ENCODE measurements at regions not wholly inside any gene's neighbourhood (a gene's known extent, or its start where the extent isn't known, plus 50 kb on each side); places are given as distances from the start of the nearest gene placed in this dataset.

DNA sequence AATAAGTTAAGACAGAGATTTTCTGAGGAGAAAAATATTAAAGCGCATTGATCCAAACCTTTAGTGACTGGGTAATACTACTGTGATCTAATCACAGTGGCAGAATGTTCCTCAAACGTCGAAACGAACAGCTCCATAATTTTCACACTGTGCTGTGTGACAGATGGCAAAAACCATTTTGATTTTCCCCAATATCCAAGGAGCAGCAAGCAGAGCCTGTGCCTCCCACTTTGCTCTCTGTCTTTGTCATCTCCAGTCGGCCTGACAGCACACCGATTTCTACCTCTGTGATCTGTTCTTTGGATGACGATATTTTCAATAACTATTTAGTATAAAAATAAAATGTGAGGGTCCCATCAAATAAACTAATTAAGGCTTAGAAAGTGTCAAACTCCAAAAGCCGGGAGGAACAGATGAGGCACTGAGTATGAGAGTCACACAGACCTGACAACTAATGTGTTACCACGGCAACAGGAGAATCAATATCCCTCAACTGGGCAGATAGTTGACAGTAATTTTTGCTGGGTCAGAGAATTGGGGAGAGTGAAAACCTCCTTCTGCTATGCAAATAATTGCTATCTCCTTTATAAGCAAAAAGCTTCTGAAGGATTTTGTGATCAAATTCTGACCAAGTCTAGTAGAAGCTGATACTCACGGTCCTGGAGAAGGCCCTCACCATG, 489.1 kb upstream of the CFAP20DC start:
- ATAC-seq (no peak), DNase-seq (no peak)
- no peak overlapping the region for H3K27ac Mint-ChIP-seq
- peaks cover 15% of the 10 kb centered on the region for H3K4me1 Mint-ChIP-seq
- H3K4me3 Mint-ChIP-seq, result no peak overlapping the region
- peaks cover 4% of the 10 kb centered on the region for H3K27me3 Mint-ChIP-seq
- H3K36me3 Mint-ChIP-seq, result peaks cover 1% of the 10 kb centered on the region
- CTCF ChIA-PET, result no interaction called here
- no peaks in the 10 kb centered on the region for H3K9me3 Mint-ChIP-seq (ENCODE audit: low read depth)

DNA sequence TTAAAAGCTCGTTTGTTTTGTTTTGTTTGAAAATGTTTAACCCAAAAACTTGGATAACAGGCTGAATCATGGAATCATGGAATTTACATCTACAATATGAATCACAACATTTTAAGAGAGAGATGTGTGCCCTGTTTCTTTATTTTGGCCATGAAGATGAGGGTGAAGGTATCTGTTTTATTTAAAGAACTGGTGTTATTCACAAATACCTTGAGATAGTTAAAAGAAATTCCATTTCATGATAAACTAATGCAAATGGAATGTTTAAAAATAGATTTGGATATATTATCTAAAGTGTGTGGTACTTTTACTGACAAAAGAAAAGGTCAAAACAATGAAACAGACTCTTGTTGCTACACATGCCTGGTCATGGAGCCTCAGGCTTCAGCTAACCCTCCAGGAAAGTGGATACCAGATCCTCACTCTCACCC, 486.0 kb upstream of the CFAP20DC start:
- peaks cover 5% of the 10 kb centered on the region for H3K4me1 Mint-ChIP-seq
- CTCF ChIA-PET, result no interaction called here
- DNase-seq, result no peak
- no peak for ATAC-seq
- peaks cover 9% of the 10 kb centered on the region for H3K27me3 Mint-ChIP-seq
- H3K4me3 Mint-ChIP-seq, result no peak overlapping the region
- peaks cover 1% of the 10 kb centered on the region for H3K36me3 Mint-ChIP-seq
- H3K27ac Mint-ChIP-seq, result no peak overlapping the region
- H3K9me3 Mint-ChIP-seq (ENCODE audit: low read depth), result no peaks in the 10 kb centered on the region

DNA sequence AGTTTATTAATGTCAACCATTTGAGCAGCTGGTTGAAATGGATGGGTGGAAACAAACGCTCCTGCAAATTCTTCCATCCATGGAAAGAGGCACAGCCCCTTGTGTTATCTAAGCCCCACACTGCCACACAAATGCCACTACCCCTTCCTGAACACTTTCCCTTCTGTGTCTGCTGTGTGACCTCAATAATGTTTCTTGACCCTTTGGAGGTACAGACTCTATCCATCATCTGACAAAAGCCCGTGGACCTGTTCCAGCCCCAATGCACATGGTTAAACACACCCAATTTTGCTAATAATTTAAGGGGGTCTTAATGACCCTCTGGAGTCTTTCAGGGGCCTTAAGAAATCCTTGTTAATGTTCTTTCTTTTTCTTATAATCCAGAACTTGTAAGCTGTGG, 482.2 kb upstream of the CFAP20DC start:
- Mint-ChIP-seq H3K9me3 (ENCODE audit: low read depth) (no peaks in the 10 kb centered on the region), H3K36me3 (no peaks in the 10 kb centered on the region), H3K27me3 (peaks cover 4% of the 10 kb centered on the region), H3K4me3 (no peak overlapping the region), H3K27ac (no peak overlapping the region), H3K4me1 (peaks cover 10% of the 10 kb centered on the region)
- no peak for ATAC-seq
- no peak for DNase-seq
- CTCF ChIA-PET, result interaction anchor here (0.6 kb wide), 1 partner anchor 58 kb away, joined by 3 read pairs; no protein-coding TSS in a partner anchor

DNA sequence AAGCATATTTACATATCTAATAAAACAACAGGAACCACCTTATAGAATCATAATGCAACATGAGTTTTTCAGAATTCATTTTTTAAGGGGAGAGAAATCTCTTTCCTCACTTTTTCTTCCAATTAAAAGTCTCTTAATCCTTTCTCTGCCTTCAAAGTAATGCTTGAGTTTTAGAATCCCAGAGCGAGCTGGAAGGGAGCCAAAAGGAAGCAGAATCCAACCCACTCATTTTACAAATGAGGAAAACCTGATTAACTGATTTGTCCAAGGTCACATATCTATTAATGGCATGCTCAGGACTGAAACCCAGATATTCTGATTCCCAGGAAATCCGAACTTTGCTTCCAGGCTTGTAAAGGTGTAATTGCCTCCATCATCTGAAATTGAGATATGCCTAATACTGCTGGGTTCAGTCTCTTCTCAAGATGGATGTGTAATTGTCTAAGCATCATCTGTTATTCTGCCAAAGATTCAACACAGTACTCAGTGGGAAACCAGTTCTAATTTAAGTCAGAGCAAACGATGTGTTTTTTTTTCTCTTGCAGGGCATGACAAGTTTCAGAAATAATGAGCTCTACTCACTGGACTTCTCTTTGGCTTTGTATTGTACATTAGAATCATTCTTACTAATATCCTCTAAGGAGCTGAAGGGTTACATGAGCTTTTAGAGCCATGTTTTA, 481.4 kb upstream of the CFAP20DC start:
- Mint-ChIP-seq H3K27me3 (peaks cover 4% of the 10 kb centered on the region), H3K36me3 (no peaks in the 10 kb centered on the region)
- CTCF ChIA-PET, result no interaction called here

DNA sequence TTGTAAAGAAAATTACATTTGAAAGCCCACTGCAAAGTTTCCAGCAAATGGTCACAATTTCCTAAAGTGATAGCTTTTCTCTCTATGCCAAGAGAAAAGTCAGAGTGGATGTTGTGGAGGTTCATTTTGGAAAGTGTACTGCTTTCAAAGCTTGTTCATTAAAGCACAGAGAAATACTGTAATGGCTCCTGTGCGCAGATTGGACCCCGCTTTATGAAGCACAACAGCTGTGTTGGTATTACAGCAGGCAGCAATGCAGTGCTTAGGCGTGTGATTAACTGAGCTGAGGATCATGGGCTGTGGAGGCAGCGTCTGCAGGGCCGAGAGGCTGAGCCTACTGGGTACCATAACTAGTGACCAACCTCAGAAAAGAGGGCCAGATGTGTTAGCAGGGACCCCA, 478.4 kb upstream of the CFAP20DC start:
- peaks cover 7% of the 10 kb centered on the region for H3K36me3 Mint-ChIP-seq
- H3K4me3 Mint-ChIP-seq, result no peak overlapping the region
- no peak overlapping the region for H3K27ac Mint-ChIP-seq
- H3K4me1 Mint-ChIP-seq, result peaks cover 16% of the 10 kb centered on the region
- peaks cover 2% of the 10 kb centered on the region for H3K27me3 Mint-ChIP-seq
- H3K9me3 Mint-ChIP-seq (ENCODE audit: low read depth), result peaks cover 5% of the 10 kb centered on the region
- ATAC-seq, result no peak
- DNase-seq, result no peak
- CTCF ChIA-PET, result interaction anchor here (1.5 kb wide), 1 partner anchor 101 kb away, joined by 3 read pairs; no protein-coding TSS in a partner anchor

More for the DNA sequence above, 481.4 kb upstream of the CFAP20DC start:
- Mint-ChIP-seq H3K9me3 (ENCODE audit: low read depth) (no peaks in the 10 kb centered on the region), H3K4me3 (no peak overlapping the region), H3K27ac (no peak overlapping the region), H3K4me1 (peaks cover 16% of the 10 kb centered on the region)
- DNase-seq (no peak), ATAC-seq (no peak)

DNA sequence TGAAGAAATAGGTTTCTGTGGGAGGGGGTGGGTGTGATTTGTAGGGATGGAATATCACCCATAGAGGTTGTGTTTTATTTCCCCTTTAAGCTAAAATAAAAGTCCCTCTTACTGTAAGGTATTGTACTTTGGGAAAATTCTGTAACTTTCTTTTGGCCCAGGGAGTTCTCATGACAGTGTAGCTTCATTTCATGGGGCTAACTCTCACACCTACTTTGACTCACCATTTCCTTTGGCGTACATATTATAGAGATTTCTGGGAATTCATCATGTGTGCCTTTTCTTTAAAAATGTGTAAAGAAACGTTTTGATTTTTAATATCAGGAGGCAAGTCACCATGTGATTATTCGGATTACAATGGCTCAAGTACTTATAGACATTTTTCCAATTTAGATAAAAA, 477.7 kb upstream of the CFAP20DC start:
- peaks cover 7% of the 10 kb centered on the region for H3K36me3 Mint-ChIP-seq
- H3K27me3 Mint-ChIP-seq, result no peaks in the 10 kb centered on the region
- peaks cover 16% of the 10 kb centered on the region for H3K4me1 Mint-ChIP-seq
- peaks cover 5% of the 10 kb centered on the region for H3K9me3 Mint-ChIP-seq (ENCODE audit: low read depth)
- CTCF ChIA-PET, result interaction anchor here (1.5 kb wide), 1 partner anchor 101 kb away, joined by 3 read pairs; no protein-coding TSS in a partner anchor
- ATAC-seq (peak; percentile 49), DNase-seq (no peak)
- H3K27ac Mint-ChIP-seq, result peak overlapping the region; percentile 32
- no peak overlapping the region for H3K4me3 Mint-ChIP-seq

DNA sequence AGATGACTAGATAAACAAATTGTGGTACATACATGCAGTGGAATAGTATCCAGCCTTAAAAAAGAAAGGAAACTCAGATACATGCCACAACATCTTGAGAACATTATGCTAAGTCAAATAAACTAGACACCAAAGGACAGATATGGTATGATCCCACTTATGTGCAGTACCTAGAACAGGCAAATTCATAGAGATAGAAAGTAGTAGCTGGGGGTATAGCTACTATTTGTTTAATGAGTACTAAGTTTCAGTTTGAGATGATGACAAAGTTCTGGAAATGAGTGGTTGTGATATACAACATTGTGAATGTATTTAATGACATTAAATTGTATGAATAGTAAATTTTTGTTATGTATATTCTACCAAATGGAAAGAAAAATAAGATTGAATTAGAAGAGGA, 477.2 kb upstream of the CFAP20DC start:
- H3K36me3 Mint-ChIP-seq, result peaks cover 7% of the 10 kb centered on the region
- peaks cover 5% of the 10 kb centered on the region for H3K9me3 Mint-ChIP-seq (ENCODE audit: low read depth)
- no peak overlapping the region for H3K4me3 Mint-ChIP-seq
- no peak for DNase-seq
- ATAC-seq, result peak; percentile 85
- H3K4me1 Mint-ChIP-seq, result peaks cover 16% of the 10 kb centered on the region
- CTCF ChIA-PET, result interaction anchor here (1.5 kb wide), 1 partner anchor 100 kb away, joined by 3 read pairs; no protein-coding TSS in a partner anchor
- H3K27ac Mint-ChIP-seq, result peak overlapping the region; percentile 32
- H3K27me3 Mint-ChIP-seq, result no peaks in the 10 kb centered on the region

DNA sequence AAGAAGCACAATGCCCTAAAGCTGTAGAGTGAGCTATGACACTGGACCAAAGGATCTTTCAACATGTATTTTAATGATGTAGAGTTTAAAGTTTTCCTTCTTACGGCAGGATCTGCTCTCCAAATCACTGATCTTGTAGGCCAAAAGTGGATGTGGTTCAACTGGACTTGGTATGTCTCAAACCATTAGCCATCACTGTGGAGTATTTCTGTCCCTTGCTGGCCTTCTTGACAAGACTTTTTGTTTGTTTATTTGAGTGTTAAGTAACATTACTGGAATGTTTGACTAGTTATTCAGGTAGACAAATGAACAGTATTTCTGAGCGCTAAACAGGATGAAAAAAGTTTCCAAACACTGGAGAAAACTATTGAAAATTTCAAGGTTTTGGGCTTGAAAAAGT, 472.7 kb upstream of the CFAP20DC start:
- peaks cover 11% of the 10 kb centered on the region for H3K4me1 Mint-ChIP-seq
- DNase-seq (no peak), ATAC-seq (no peak)
- peaks cover 5% of the 10 kb centered on the region for H3K9me3 Mint-ChIP-seq (ENCODE audit: low read depth)
- H3K4me3 Mint-ChIP-seq, result no peak overlapping the region
- H3K27me3 Mint-ChIP-seq, result no peaks in the 10 kb centered on the region
- CTCF ChIA-PET, result no interaction called here
- H3K27ac Mint-ChIP-seq, result no peak overlapping the region
- peaks cover 7% of the 10 kb centered on the region for H3K36me3 Mint-ChIP-seq

DNA sequence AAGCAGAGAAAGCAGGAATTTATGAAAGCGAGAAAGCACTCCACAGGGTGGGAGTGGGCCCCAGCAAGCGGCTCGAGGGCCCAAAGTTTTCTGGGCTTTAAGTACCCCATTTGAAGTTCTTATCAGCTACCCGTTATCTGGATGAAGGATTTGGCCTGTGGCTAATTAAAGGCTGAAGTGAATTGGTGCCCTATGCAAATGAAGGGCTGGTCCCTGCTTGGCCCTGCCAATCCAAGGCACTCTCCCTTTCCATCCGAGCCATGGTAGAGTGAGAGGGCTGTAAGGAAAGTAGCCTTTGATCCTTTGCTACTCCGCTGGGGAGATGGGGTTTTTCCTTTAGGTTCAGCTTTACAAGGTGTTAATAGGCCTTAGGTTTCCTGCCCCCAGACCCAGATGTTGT, 469.3 kb upstream of the CFAP20DC start:
- H3K27me3 Mint-ChIP-seq, result peaks cover 2% of the 10 kb centered on the region
- ATAC-seq, result no peak
- CTCF ChIA-PET, result no interaction called here
- H3K4me3 Mint-ChIP-seq, result no peak overlapping the region
- no peak for DNase-seq
- no peak overlapping the region for H3K27ac Mint-ChIP-seq
- H3K9me3 Mint-ChIP-seq (ENCODE audit: low read depth), result no peaks in the 10 kb centered on the region
- peaks cover 6% of the 10 kb centered on the region for H3K4me1 Mint-ChIP-seq
- no peaks in the 10 kb centered on the region for H3K36me3 Mint-ChIP-seq

DNA sequence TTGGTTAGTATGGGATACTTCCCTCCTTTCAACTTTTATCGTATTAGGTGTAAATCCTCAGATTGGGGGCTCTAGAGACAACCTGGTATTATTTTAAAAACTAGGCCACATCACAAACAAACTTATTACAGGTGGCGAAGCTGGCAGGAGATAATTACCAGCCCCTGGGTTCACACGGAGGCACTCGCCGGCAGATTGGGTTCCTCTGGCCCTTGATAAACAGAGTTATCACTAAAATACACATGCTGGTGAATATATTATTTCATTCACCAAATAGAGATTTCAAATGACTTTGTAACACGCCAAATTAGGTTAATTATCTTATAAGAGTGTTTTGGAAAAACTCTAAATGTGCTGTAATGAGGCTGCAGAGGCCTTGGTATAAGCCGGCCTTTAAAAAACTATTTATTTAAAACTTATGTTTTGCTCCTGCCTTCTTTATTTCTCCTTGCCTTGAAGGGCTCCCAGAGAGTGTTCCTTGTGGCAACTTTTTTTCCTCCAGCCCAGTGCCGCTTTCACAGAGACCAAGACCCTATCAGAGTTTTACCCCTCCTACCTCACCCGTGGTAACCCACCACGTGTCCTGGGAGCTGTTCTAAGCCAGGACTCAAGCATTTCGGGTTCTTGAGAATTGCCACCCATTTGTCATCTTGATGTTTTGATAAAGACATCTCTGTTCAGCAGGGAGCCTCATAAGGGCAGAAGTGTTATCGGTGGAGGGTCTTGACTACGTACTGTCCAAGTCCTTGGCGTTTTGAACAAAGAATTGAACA, 468.6 kb upstream of the CFAP20DC start:
- Mint-ChIP-seq H3K9me3 (ENCODE audit: low read depth) (no peaks in the 10 kb centered on the region), H3K36me3 (no peaks in the 10 kb centered on the region), H3K27ac (no peak overlapping the region), H3K27me3 (peaks cover 2% of the 10 kb centered on the region), H3K4me1 (peaks cover 6% of the 10 kb centered on the region), H3K4me3 (no peak overlapping the region)
- DNase-seq, result no peak
- CTCF ChIA-PET, result no interaction called here
- ATAC-seq, result no peak

DNA sequence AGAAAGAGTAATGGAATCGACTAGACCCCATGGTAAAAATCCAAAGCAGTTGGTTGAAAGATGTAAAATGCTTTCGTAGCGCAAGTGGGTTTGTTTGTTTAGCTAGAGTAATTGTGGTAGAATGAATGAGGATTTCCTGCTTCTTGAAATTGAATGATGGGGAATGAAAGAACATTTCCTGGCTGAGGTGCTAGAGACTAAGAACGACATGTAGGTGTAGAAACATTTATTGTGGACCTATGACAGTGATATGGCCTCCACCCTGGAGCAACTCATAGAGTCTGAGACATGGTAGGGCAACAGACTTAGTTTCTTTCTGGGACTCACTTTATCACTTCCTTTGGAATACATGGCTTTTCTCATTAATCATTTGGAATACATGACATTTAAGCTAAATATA, 467.6 kb upstream of the CFAP20DC start:
- Mint-ChIP-seq H3K4me1 (peaks cover 6% of the 10 kb centered on the region), H3K36me3 (no peaks in the 10 kb centered on the region), H3K27ac (no peak overlapping the region), H3K4me3 (no peak overlapping the region), H3K27me3 (peaks cover 2% of the 10 kb centered on the region), H3K9me3 (ENCODE audit: low read depth) (no peaks in the 10 kb centered on the region)
- CTCF ChIA-PET, result no interaction called here
- ATAC-seq, result no peak
- DNase-seq, result no peak

DNA sequence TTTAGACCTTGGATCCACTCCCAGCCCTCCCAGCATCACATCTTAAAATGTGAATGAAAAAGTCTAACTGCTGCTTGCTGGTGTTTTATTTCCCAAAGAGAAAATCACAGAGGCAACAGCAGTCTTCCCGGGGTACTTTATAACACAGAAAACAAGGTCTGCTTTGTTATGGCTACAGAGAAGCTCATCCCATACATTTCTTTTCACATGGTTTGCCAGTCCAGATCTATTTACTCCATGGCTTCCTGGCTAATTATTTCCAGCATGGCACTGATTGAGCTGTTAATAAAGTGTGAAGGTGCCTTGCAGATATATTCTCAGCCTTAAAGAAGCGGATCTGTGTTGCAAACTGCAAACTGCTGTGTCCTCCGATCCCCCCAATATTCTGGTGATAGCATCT, 466.1 kb upstream of the CFAP20DC start:
- no peak overlapping the region for H3K4me3 Mint-ChIP-seq
- CTCF ChIA-PET, result interaction anchor here (0.8 kb wide), 1 partner anchor 42 kb away, joined by 3 read pairs; no protein-coding TSS in a partner anchor
- DNase-seq (no peak), ATAC-seq (no peak)
- H3K27me3 Mint-ChIP-seq, result peaks cover 2% of the 10 kb centered on the region
- H3K27ac Mint-ChIP-seq, result no peak overlapping the region
- H3K9me3 Mint-ChIP-seq (ENCODE audit: low read depth), result no peaks in the 10 kb centered on the region
- H3K36me3 Mint-ChIP-seq, result no peaks in the 10 kb centered on the region
- peaks cover 16% of the 10 kb centered on the region for H3K4me1 Mint-ChIP-seq

DNA sequence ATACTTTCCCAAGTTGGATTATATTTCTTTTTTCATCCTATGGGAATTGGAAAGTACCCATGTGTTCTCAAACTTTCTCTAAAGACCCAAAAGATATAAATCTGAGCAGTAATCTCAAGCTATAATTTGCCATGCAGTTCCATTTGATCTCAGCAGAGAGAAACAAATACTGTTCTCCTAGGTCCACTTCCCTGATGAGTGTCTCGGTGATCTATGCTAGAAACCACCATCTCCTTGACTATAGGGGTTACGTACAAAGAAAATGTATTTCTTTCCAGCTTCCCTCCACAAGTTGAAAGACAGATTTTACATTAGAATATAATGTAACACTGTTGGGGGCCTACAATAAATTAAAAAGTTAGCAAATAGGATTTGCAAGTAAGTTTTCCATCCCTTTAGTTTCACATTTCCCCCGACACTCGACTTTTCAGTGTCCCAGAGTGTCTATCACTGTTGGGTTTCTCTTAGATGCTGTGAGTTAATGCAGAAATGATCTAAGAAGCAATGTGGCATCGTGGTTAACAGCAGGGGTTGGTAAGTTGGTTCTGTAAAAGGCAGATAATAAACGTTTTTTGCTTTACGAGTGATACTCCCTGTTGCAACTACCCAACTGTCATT, 465.1 kb upstream of the CFAP20DC start:
- DNase-seq, result no peak
- CTCF ChIA-PET, result no interaction called here
- peaks cover 2% of the 10 kb centered on the region for H3K27me3 Mint-ChIP-seq
- peak overlapping the region; percentile 34 for H3K4me3 Mint-ChIP-seq
- H3K4me1 Mint-ChIP-seq, result peaks cover 16% of the 10 kb centered on the region
- no peaks in the 10 kb centered on the region for H3K9me3 Mint-ChIP-seq (ENCODE audit: low read depth)
- no peaks in the 10 kb centered on the region for H3K36me3 Mint-ChIP-seq
- peak overlapping the region; percentile 50 for H3K27ac Mint-ChIP-seq
- no peak for ATAC-seq
